ENCODE measurements at regions not wholly inside any gene's neighbourhood (a gene's known extent, or its start where the extent isn't known, plus 50 kb on each side); places are given as distances from the start of the nearest gene placed in this dataset.

GRCh38 chr16:86984991-86985647 is 332.1 kb downstream of the C16orf95 start:
- peaks cover 0 to 2% (median 0%) of the 10 kb centered on the region in 5 donors for H3K9me3 Mint-ChIP-seq
- H3K36me3 ChIP-seq (ENCODE audit: insufficient read depth, low read length), result no peaks in the 10 kb centered on the region
- H3K4me1 Mint-ChIP-seq, result peaks cover 0 to under 1% (median 0%) of the 10 kb centered on the region in 3 donors
- H3K9me3 ChIP-seq (ENCODE audit: low read length), result no peaks in the 10 kb centered on the region
- H3K36me3 Mint-ChIP-seq, result no peaks in the 10 kb centered on the region
- no peak overlapping the region for H3K27ac ChIP-seq (ENCODE audit: low read depth, low read length)
- H3K4me3 Mint-ChIP-seq, result no peak overlapping the region
- no peaks in the 10 kb centered on the region for H3K4me1 ChIP-seq (ENCODE audit: insufficient read depth, low read length)
- POLR2A ChIA-PET, result no interaction called here
- DNase-seq, result no peak
- CTCF ChIA-PET, result no interaction called here
- peaks cover 4 to 6% of the 10 kb centered on the region in 2 donors for H3K27me3 Mint-ChIP-seq
- H3K27ac Mint-ChIP-seq, result no peak overlapping the region
- H3K4me3 ChIP-seq (ENCODE audit: low read length), result no peak overlapping the region
- no peaks in the 10 kb centered on the region for H3K27me3 ChIP-seq (ENCODE audit: insufficient read depth, low read length, poor library complexity, severe bottlenecking)

- no peaks in the 10 kb centered on the region for H3K4me1 ChIP-seq (ENCODE audit: insufficient read depth, low read length)
- H3K36me3 ChIP-seq (ENCODE audit: insufficient read depth, low read length), result no peaks in the 10 kb centered on the region
- no peak overlapping the region for H3K4me3 ChIP-seq (ENCODE audit: low read length)
- H3K9me3 Mint-ChIP-seq, result peaks cover 0 to 2% (median 0%) of the 10 kb centered on the region in 5 donors
- H3K4me3 Mint-ChIP-seq, result no peak overlapping the region
- CTCF ChIA-PET, result no interaction called here
- H3K9me3 ChIP-seq (ENCODE audit: low read length), result no peaks in the 10 kb centered on the region
- no peaks in the 10 kb centered on the region for H3K36me3 Mint-ChIP-seq
- peaks cover 0 to 5% (median 4%) of the 10 kb centered on the region in 3 donors for H3K4me1 Mint-ChIP-seq
- POLR2A ChIA-PET, result no interaction called here
- DNase-seq, result no peak
- no peaks in the 10 kb centered on the region for H3K27me3 ChIP-seq (ENCODE audit: insufficient read depth, low read length, poor library complexity, severe bottlenecking)
- H3K27ac Mint-ChIP-seq, result no peak overlapping the region
- no peak overlapping the region for H3K27ac ChIP-seq (ENCODE audit: low read depth, low read length)
- peaks cover 4 to 10% of the 10 kb centered on the region in 2 donors for H3K27me3 Mint-ChIP-seq
Observed at GRCh38 chr16:86985648-86986015, 331.6 kb downstream of the C16orf95 start.

GRCh38 chr16:86986136-86986535 is 331.1 kb downstream of the C16orf95 start:
- H3K36me3 ChIP-seq (ENCODE audit: insufficient read depth, low read length), result no peaks in the 10 kb centered on the region
- H3K27ac ChIP-seq (ENCODE audit: low read depth, low read length), result no peak overlapping the region
- ChIA-PET POLR2A (no interaction called here), CTCF (no interaction called here)
- Mint-ChIP-seq H3K4me3 (no peak overlapping the region), H3K4me1 (peaks cover 0 to 5% (median 4%) of the 10 kb centered on the region in 3 donors), H3K27me3 (peaks cover 4 to 13% of the 10 kb centered on the region in 2 donors), H3K36me3 (no peaks in the 10 kb centered on the region), H3K27ac (no peak overlapping the region), H3K9me3 (peaks cover 0 to 2% (median 0%) of the 10 kb centered on the region in 5 donors)
- no peak overlapping the region for H3K4me3 ChIP-seq (ENCODE audit: low read length)
- H3K9me3 ChIP-seq (ENCODE audit: low read length), result no peaks in the 10 kb centered on the region
- DNase-seq, result no peak
- H3K27me3 ChIP-seq (ENCODE audit: insufficient read depth, low read length, poor library complexity, severe bottlenecking), result no peaks in the 10 kb centered on the region
- H3K4me1 ChIP-seq (ENCODE audit: insufficient read depth, low read length), result no peaks in the 10 kb centered on the region

- H3K36me3 ChIP-seq (ENCODE audit: insufficient read depth, low read length), result no peaks in the 10 kb centered on the region
- peaks cover 6 to 21% of the 10 kb centered on the region in 2 donors for H3K27me3 Mint-ChIP-seq
- no peak for DNase-seq
- CTCF ChIA-PET, result no interaction called here
- no peaks in the 10 kb centered on the region for H3K36me3 Mint-ChIP-seq
- no peaks in the 10 kb centered on the region for H3K9me3 ChIP-seq (ENCODE audit: low read length)
- no peaks in the 10 kb centered on the region for H3K4me1 ChIP-seq (ENCODE audit: insufficient read depth, low read length)
- H3K27ac ChIP-seq (ENCODE audit: low read depth, low read length), result no peak overlapping the region
- H3K4me1 Mint-ChIP-seq, result peaks cover 0 to 5% (median 4%) of the 10 kb centered on the region in 3 donors
- POLR2A ChIA-PET, result no interaction called here
- H3K27ac Mint-ChIP-seq, result no peak overlapping the region
- no peak overlapping the region for H3K4me3 Mint-ChIP-seq
- H3K27me3 ChIP-seq (ENCODE audit: insufficient read depth, low read length, poor library complexity, severe bottlenecking), result no peaks in the 10 kb centered on the region
- H3K4me3 ChIP-seq (ENCODE audit: low read length), result no peak overlapping the region
- H3K9me3 Mint-ChIP-seq, result peaks cover 0 to 2% (median 0%) of the 10 kb centered on the region in 5 donors
Observed at GRCh38 chr16:86986809-86987487, 330.2 kb downstream of the C16orf95 start.

- Histone ChIP-seq H3K4me1 (ENCODE audit: insufficient read depth, low read length) (no peaks in the 10 kb centered on the region), H3K9me3 (ENCODE audit: low read length) (no peaks in the 10 kb centered on the region), H3K27ac (ENCODE audit: low read depth, low read length) (no peak overlapping the region), H3K4me3 (ENCODE audit: low read length) (no peak overlapping the region), H3K36me3 (ENCODE audit: insufficient read depth, low read length) (no peaks in the 10 kb centered on the region), H3K27me3 (ENCODE audit: insufficient read depth, low read length, poor library complexity, severe bottlenecking) (no peaks in the 10 kb centered on the region)
- Mint-ChIP-seq H3K27me3 (peaks cover 6 to 32% of the 10 kb centered on the region in 2 donors), H3K9me3 (peaks cover 0 to 2% (median 0%) of the 10 kb centered on the region in 5 donors), H3K4me3 (no peak overlapping the region), H3K27ac (no peak overlapping the region), H3K4me1 (peaks cover 0 to 5% (median 4%) of the 10 kb centered on the region in 3 donors), H3K36me3 (no peaks in the 10 kb centered on the region)
- no peak for DNase-seq
- POLR2A ChIA-PET, result no interaction called here
- CTCF ChIA-PET, result no interaction called here
Observed at GRCh38 chr16:86987746-86988670, 329.2 kb downstream of the C16orf95 start.

GRCh38 chr16:86988920-86989696 is 328.1 kb downstream of the C16orf95 start:
- H3K4me1 ChIP-seq (ENCODE audit: insufficient read depth, low read length), result no peaks in the 10 kb centered on the region
- H3K4me3 Mint-ChIP-seq, result no peak overlapping the region
- CTCF ChIA-PET, result no interaction called here
- no peaks in the 10 kb centered on the region for H3K36me3 Mint-ChIP-seq
- peaks cover 0 to 5% (median 4%) of the 10 kb centered on the region in 3 donors for H3K4me1 Mint-ChIP-seq
- H3K27ac ChIP-seq (ENCODE audit: low read depth, low read length), result no peak overlapping the region
- H3K27me3 Mint-ChIP-seq, result peaks cover 7 to 36% of the 10 kb centered on the region in 2 donors
- no peak overlapping the region for H3K27ac Mint-ChIP-seq
- H3K9me3 ChIP-seq (ENCODE audit: low read length), result no peaks in the 10 kb centered on the region
- H3K9me3 Mint-ChIP-seq, result peaks cover 0 to 2% (median 0%) of the 10 kb centered on the region in 5 donors
- DNase-seq, result no peak
- no peak overlapping the region for H3K4me3 ChIP-seq (ENCODE audit: low read length)
- H3K27me3 ChIP-seq (ENCODE audit: insufficient read depth, low read length, poor library complexity, severe bottlenecking), result no peaks in the 10 kb centered on the region
- H3K36me3 ChIP-seq (ENCODE audit: insufficient read depth, low read length), result no peaks in the 10 kb centered on the region
- POLR2A ChIA-PET, result no interaction called here

GRCh38 chr16:86990451-86990850 is 326.7 kb downstream of the C16orf95 start:
- no peak for DNase-seq
- CTCF ChIA-PET, result no interaction called here
- Histone ChIP-seq H3K4me1 (ENCODE audit: insufficient read depth, low read length) (no peaks in the 10 kb centered on the region), H3K27me3 (ENCODE audit: insufficient read depth, low read length, poor library complexity, severe bottlenecking) (no peaks in the 10 kb centered on the region), H3K27ac (ENCODE audit: low read depth, low read length) (no peak overlapping the region), H3K4me3 (ENCODE audit: low read length) (no peak overlapping the region), H3K9me3 (ENCODE audit: low read length) (no peaks in the 10 kb centered on the region), H3K36me3 (ENCODE audit: insufficient read depth, low read length) (no peaks in the 10 kb centered on the region)
- H3K9me3 Mint-ChIP-seq, result peaks cover 0 to 2% (median 0%) of the 10 kb centered on the region in 5 donors
- H3K4me3 Mint-ChIP-seq, result no peak overlapping the region
- no peaks in the 10 kb centered on the region for H3K36me3 Mint-ChIP-seq
- no peak overlapping the region for H3K27ac Mint-ChIP-seq
- peaks cover 10 to 36% of the 10 kb centered on the region in 2 donors for H3K27me3 Mint-ChIP-seq
- POLR2A ChIA-PET, result no interaction called here
- H3K4me1 Mint-ChIP-seq, result peaks cover 0 to 5% (median 4%) of the 10 kb centered on the region in 3 donors
